WTC11 (cell line): ENCODE measurements at regions not wholly inside any gene's neighbourhood (a gene's known extent, or its start where the extent isn't known, plus 50 kb on each side); places are given as distances from the start of the nearest gene placed in this dataset.

Experiments
- FOXK1 ChIP-seq: sonication (generic); formaldehyde crosslinking; IDR thresholded peaks from 2 replicates; pipeline ENCODE4 v1.8.0; 2022; ENCODE audit warnings: mild to moderate bottlenecking, moderate library complexity, missing genetic modification reagents
- MXD4 ChIP-seq: fragments of 250-450 bp; sonication (Bioruptor Pico); IDR thresholded peaks from 2 replicates; pipeline ENCODE4 v1.8.0; 2021; ENCODE audit warnings: mild to moderate bottlenecking, moderate library complexity, borderline replicate concordance
- NFYB ChIP-seq: sonication (generic); formaldehyde crosslinking; conservative IDR thresholded peaks from 2 replicates; pipeline ENCODE4 v1.8.0; 2022; ENCODE audit warnings: low read depth, missing genetic modification reagents
- NR3C1 ChIP-seq: sonication (generic); formaldehyde crosslinking; conservative IDR thresholded peaks from 2 replicates; pipeline ENCODE4 v1.8.1; 2023; ENCODE audit warnings: low read depth, mild to moderate bottlenecking, missing genetic modification reagents
- SP1 ChIP-seq: sonication (generic); formaldehyde crosslinking; conservative IDR thresholded peaks from 2 replicates; pipeline ENCODE4 v1.8.1; 2022; ENCODE audit warnings: missing genetic modification reagents
- ZBTB43 ChIP-seq: sonication (generic); formaldehyde crosslinking; IDR thresholded peaks from 2 replicates; pipeline ENCODE4 v1.8.1; 2023; ENCODE audit warnings: mild to moderate bottlenecking, missing genetic modification reagents
- ZNF232 ChIP-seq: sonication (generic); formaldehyde crosslinking; IDR thresholded peaks from 2 replicates; pipeline ENCODE4 v1.8.0; 2022; ENCODE audit warnings: mild to moderate bottlenecking, missing genetic modification reagents
- ZNF425 ChIP-seq: fragments of 250-450 bp; sonication (Bioruptor Pico); conservative IDR thresholded peaks from 2 replicates; pipeline ENCODE4 v1.9.0; 2021; ENCODE audit warnings: mild to moderate bottlenecking
- TF ChIP-seq, protein P1 (sequence below): fragments of 200-600 bp; IDR thresholded peaks from 2 replicates; pipeline ENCODE4 v1.8.0; 2022; ENCODE audit warnings: antibody characterized with exemption
- TF ChIP-seq, protein P2 (sequence below): sonication (generic); formaldehyde crosslinking; IDR thresholded peaks from 2 replicates; pipeline ENCODE4 v1.8.1; 2023; ENCODE audit warnings: mild to moderate bottlenecking, missing genetic modification reagents, moderate library complexity

DNA sequence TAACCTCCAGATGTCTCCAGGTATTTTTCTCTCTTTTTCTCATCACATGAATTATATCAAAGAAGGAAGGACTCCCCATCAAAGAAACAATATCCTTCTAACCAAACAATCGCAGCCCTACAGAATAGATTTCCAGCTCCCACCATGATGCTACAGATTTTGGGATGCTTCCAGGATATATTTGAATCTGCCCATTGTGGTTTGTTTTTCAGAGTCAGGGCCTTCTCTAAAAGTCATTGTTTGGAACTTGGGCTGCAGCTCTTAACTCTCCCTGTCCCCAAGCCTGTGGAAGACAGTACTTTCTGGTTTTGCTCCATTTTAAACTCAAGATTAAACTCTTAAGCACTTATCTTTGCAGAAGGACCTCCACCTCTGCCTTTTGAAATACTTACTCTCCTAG is 223.2 kb downstream of the PMAIP1 start:
- TF ChIP-seq, protein P1, sequence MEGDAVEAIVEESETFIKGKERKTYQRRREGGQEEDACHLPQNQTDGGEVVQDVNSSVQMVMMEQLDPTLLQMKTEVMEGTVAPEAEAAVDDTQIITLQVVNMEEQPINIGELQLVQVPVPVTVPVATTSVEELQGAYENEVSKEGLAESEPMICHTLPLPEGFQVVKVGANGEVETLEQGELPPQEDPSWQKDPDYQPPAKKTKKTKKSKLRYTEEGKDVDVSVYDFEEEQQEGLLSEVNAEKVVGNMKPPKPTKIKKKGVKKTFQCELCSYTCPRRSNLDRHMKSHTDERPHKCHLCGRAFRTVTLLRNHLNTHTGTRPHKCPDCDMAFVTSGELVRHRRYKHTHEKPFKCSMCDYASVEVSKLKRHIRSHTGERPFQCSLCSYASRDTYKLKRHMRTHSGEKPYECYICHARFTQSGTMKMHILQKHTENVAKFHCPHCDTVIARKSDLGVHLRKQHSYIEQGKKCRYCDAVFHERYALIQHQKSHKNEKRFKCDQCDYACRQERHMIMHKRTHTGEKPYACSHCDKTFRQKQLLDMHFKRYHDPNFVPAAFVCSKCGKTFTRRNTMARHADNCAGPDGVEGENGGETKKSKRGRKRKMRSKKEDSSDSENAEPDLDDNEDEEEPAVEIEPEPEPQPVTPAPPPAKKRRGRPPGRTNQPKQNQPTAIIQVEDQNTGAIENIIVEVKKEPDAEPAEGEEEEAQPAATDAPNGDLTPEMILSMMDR, result no peak
- TF ChIP-seq ZNF232, result no peak
- no peak for TF ChIP-seq NFYB
- no peak for TF ChIP-seq SP1 (CRISPR knock-in tag)
- no peak for TF ChIP-seq NR3C1 (CRISPR knock-in tag)
- TF ChIP-seq MXD4, result no peak
- no peak for TF ChIP-seq FOXK1 (CRISPR knock-in tag)
- TF ChIP-seq, protein P2, sequence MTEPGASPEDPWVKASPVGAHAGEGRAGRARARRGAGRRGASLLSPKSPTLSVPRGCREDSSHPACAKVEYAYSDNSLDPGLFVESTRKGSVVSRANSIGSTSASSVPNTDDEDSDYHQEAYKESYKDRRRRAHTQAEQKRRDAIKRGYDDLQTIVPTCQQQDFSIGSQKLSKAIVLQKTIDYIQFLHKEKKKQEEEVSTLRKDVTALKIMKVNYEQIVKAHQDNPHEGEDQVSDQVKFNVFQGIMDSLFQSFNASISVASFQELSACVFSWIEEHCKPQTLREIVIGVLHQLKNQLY (CRISPR knock-in tag), result no peak
- TF ChIP-seq ZBTB43 (CRISPR knock-in tag), result no peak
- TF ChIP-seq ZNF425 (CRISPR knock-in tag), result no peak
